ENCODE measurements at regions not wholly inside any gene's neighbourhood (a gene's known extent, or its start where the extent isn't known, plus 50 kb on each side); places are given as distances from the start of the nearest gene placed in this dataset.

DNA sequence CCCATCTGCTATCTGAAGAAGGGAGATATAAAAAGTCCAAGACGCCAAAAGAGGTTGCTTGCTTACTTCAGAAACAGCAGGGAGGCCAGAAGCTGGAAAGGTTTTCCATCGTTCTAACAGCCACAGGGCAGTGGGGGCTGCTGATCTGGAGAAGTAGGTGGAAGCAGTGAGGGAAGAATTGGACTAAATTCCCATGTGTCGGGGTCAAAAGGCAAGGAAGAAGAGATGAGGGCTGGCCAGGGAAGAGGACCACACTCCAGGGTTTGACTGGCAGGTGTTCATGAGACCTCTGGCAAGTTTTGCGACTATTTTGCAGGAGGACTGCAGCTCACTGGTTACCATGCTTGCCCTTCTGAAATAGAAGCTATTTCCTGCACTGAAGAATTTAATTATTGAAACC, 91.0 kb downstream of the SCG2 start:
- TF ChIP-seq, protein P1, sequence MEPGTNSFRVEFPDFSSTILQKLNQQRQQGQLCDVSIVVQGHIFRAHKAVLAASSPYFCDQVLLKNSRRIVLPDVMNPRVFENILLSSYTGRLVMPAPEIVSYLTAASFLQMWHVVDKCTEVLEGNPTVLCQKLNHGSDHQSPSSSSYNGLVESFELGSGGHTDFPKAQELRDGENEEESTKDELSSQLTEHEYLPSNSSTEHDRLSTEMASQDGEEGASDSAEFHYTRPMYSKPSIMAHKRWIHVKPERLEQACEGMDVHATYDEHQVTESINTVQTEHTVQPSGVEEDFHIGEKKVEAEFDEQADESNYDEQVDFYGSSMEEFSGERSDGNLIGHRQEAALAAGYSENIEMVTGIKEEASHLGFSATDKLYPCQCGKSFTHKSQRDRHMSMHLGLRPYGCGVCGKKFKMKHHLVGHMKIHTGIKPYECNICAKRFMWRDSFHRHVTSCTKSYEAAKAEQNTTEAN (CRISPR knock-in tag; IDR thresholded peaks at IDR 0.05), result no peak
- TF ChIP-seq, protein P2, sequence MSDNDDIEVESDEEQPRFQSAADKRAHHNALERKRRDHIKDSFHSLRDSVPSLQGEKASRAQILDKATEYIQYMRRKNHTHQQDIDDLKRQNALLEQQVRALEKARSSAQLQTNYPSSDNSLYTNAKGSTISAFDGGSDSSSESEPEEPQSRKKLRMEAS (CRISPR knock-in tag; IDR thresholded peaks at IDR 0.05), result no peak
